GM12874 (cell line): ENCODE measurements at regions not wholly inside any gene's neighbourhood (a gene's known extent, or its start where the extent isn't known, plus 50 kb on each side); places are given as distances from the start of the nearest gene placed in this dataset.

Source experiments
- CTCF ChIP-seq: IDR thresholded peaks from 2 replicates; pipeline ENCODE4 v1.5.1; 2011; ENCODE audit warnings: low read depth, mild to moderate bottlenecking, control low read depth, low read length, moderate library complexity; ENCODE audit not compliant: insufficient read depth

GRCh38 chr10:118537623-118538022, 57.8 kb downstream of the PRLHR start:
- no peak for TF ChIP-seq CTCF

- no peak for TF ChIP-seq CTCF
Observed at GRCh38 chr10:118534136-118534535, 61.3 kb downstream of the PRLHR start.

- TF ChIP-seq CTCF = no peak
Observed at GRCh38 chr10:118531105-118531852, 64.2 kb downstream of the PRLHR start.

- no peak for TF ChIP-seq CTCF
Observed at GRCh38 chr10:118528426-118528825, 67.0 kb downstream of the PRLHR start.

GRCh38 chr10:118523775-118524174, 71.7 kb downstream of the PRLHR start:
- no peak for TF ChIP-seq CTCF

- no peak for TF ChIP-seq CTCF
Observed at GRCh38 chr10:118522791-118523498, 72.5 kb downstream of the PRLHR start.

- TF ChIP-seq CTCF = no peak
Observed at GRCh38 chr10:118521415-118522117, 73.9 kb downstream of the PRLHR start.
